GM21390 (cell line): ENCODE measurements at regions not wholly inside any gene's neighbourhood (a gene's known extent, or its start where the extent isn't known, plus 50 kb on each side); places are given as distances from the start of the nearest gene placed in this dataset.
A peak's percentile ranks its signal among the peaks of the same experiment; 100 is the strongest.

Experiments
- ATAC-seq: cut with Tn5 transposase; IDR thresholded peaks from one replicate; pipeline ENCODE4 v1.9.1; 2021; ENCODE audit not compliant: unreplicated experiment

- no peak for ATAC-seq
Observed at GRCh38 chr4:176005766-176006165, 59.9 kb upstream of the WDR17 start.

- no peak for ATAC-seq
Observed at GRCh38 chr4:176009254-176009653, 56.4 kb upstream of the WDR17 start.

- peak; percentile 22 for ATAC-seq
Observed at GRCh38 chr4:176011529-176011928, 54.1 kb upstream of the WDR17 start.

- ATAC-seq = peak; percentile 94
Observed at GRCh38 chr4:176013476-176014247, 52.0 kb upstream of the WDR17 start.

GRCh38 chr4:176014583-176015108, 51.0 kb upstream of the WDR17 start:
- no peak for ATAC-seq
